Osteoblast (primary cell): ENCODE measurements at regions not wholly inside any gene's neighbourhood (a gene's known extent, or its start where the extent isn't known, plus 50 kb on each side); places are given as distances from the start of the nearest gene placed in this dataset.

Source experiments
- DNase-seq: peaks from one replicate; pipeline ENCODE4 v3.0.0; 2011; ENCODE audit warnings: low spot score, mixed read lengths; ENCODE audit not compliant: insufficient read length; ENCODE audit errors: missing footprints
- H2AFZ ChIP-seq: 2 replicates; pipeline ENCODE4 v1.6.0; 2011; ENCODE audit warnings: mild to moderate bottlenecking, low read length
- H3K27ac ChIP-seq: 2 replicates; pipeline ENCODE4 v1.5.1; 2011; ENCODE audit warnings: mild to moderate bottlenecking, low read depth, low read length, moderate library complexity
- H3K27me3 ChIP-seq: 2 replicates; pipeline ENCODE4 v1.6.0; 2012; ENCODE audit warnings: mild to moderate bottlenecking, control low read depth, inconsistent platforms, low read length, moderate library complexity; ENCODE audit not compliant: insufficient read depth
- H3K36me3 ChIP-seq: 2 replicates; pipeline ENCODE4 v1.5.1; 2011; ENCODE audit warnings: mild to moderate bottlenecking, low read length, control low read depth, moderate library complexity; ENCODE audit not compliant: insufficient read depth
- H3K4me1 ChIP-seq: 2 replicates; pipeline ENCODE4 v1.5.1; 2011; ENCODE audit warnings: mild to moderate bottlenecking, low read length, control low read depth, moderate library complexity; ENCODE audit not compliant: insufficient read depth
- H3K4me2 ChIP-seq: 2 replicates; pipeline ENCODE4 v1.6.0; 2011; ENCODE audit warnings: mild to moderate bottlenecking, low read length; ENCODE audit not compliant: insufficient read depth
- H3K4me3 ChIP-seq: fragments of 200-600 bp; sonication (generic); 3 replicates; pipeline ENCODE4 v1.5.1; 2012; ENCODE audit warnings: mild to moderate bottlenecking, low read length, inconsistent platforms; ENCODE audit not compliant: insufficient read depth
- H3K79me2 ChIP-seq: 2 replicates; pipeline ENCODE4 v1.6.0; 2012; ENCODE audit warnings: mild to moderate bottlenecking, low read length, control low read depth, inconsistent platforms; ENCODE audit not compliant: insufficient read depth
- H3K9me3 ChIP-seq: 2 replicates; pipeline ENCODE4 v1.5.1; 2011; ENCODE audit warnings: low read depth, low read length, control low read depth
- H4K20me1 ChIP-seq: 2 replicates; pipeline ENCODE4 v1.6.0; 2012; ENCODE audit warnings: mild to moderate bottlenecking, low read length, control low read depth; ENCODE audit not compliant: insufficient read depth
- CTCF ChIP-seq: IDR thresholded peaks from 2 replicates; pipeline ENCODE4 v1.5.1; 2011; ENCODE audit warnings: mild to moderate bottlenecking, low read depth, low read length, moderate library complexity; ENCODE audit errors: extremely low read depth

- no peaks in the 10 kb centered on the region for H3K9me3 ChIP-seq
- H2AFZ ChIP-seq, result no peak overlapping the region
- no peaks in the 10 kb centered on the region for H4K20me1 ChIP-seq
- H3K4me3 ChIP-seq, result no peak overlapping the region
- H3K27me3 ChIP-seq, result no peaks in the 10 kb centered on the region
- no peak overlapping the region for H3K4me2 ChIP-seq
- H3K79me2 ChIP-seq, result no peaks in the 10 kb centered on the region
- no peak for DNase-seq
- no peaks in the 10 kb centered on the region for H3K36me3 ChIP-seq
- TF ChIP-seq CTCF, result no peak
- no peak overlapping the region for H3K27ac ChIP-seq
- peaks cover 32% of the 10 kb centered on the region for H3K4me1 ChIP-seq
These were observed 96.3 kb upstream of the RNF152 start for GRCh38 chr18:61989138-61989537.

DNA sequence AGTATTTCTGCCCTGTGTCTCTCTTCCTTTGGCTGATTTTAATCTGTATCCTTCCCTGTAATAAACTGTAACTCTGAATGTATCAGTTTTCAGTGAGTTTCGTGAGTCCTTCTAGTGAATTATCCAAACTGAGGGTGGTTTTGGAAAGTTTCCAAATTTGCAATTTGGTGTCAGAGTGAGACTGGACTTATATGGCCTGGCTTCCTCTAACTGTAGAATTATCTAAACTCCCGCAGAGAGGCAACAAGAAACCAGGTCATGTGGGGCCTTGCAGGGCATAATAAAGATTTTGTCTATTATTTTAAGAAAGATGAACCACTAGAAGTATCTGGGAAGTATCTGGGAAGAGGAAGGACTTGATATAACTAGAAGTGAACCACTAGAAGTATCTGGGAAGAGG, 95.3 kb upstream of the RNF152 start:
- Histone ChIP-seq H3K4me3 (no peak overlapping the region), H3K36me3 (no peaks in the 10 kb centered on the region), H3K4me1 (peaks cover 22% of the 10 kb centered on the region), H3K9me3 (no peaks in the 10 kb centered on the region), H4K20me1 (no peaks in the 10 kb centered on the region), H3K27me3 (no peaks in the 10 kb centered on the region), H3K4me2 (no peak overlapping the region), H2AFZ (no peak overlapping the region), H3K79me2 (no peaks in the 10 kb centered on the region), H3K27ac (no peak overlapping the region)
- TF ChIP-seq CTCF, result no peak
- no peak for DNase-seq

- no peak for DNase-seq
- no peak overlapping the region for H2AFZ ChIP-seq
These were observed 92.9 kb upstream of the RNF152 start for GRCh38 chr18:61985681-61986080.

GRCh38 chr18:61984349-61984748, 91.5 kb upstream of the RNF152 start:
- no peaks in the 10 kb centered on the region for H3K9me3 ChIP-seq
- H2AFZ ChIP-seq, result no peak overlapping the region
- H3K4me2 ChIP-seq, result no peak overlapping the region
- H3K4me3 ChIP-seq, result no peak overlapping the region
- H3K27ac ChIP-seq, result no peak overlapping the region
- no peak for DNase-seq
- no peak for TF ChIP-seq CTCF
- no peaks in the 10 kb centered on the region for H3K4me1 ChIP-seq
- no peaks in the 10 kb centered on the region for H3K36me3 ChIP-seq
- no peaks in the 10 kb centered on the region for H4K20me1 ChIP-seq
- no peaks in the 10 kb centered on the region for H3K27me3 ChIP-seq
- H3K79me2 ChIP-seq, result no peaks in the 10 kb centered on the region

More at GRCh38 chr18:61985681-61986080, 92.9 kb upstream of the RNF152 start:
- Histone ChIP-seq H3K79me2 (no peaks in the 10 kb centered on the region), H3K36me3 (no peaks in the 10 kb centered on the region), H3K9me3 (no peaks in the 10 kb centered on the region), H3K4me2 (no peak overlapping the region), H3K27me3 (no peaks in the 10 kb centered on the region), H3K4me3 (no peak overlapping the region), H4K20me1 (no peaks in the 10 kb centered on the region), H3K27ac (no peak overlapping the region), H3K4me1 (no peaks in the 10 kb centered on the region)
- TF ChIP-seq CTCF, result no peak
